ENCODE measurements at regions not wholly inside any gene's neighbourhood (a gene's known extent, or its start where the extent isn't known, plus 50 kb on each side); places are given as distances from the start of the nearest gene placed in this dataset.

GRCh38 chr3:31147550-31147949, 253.1 kb upstream of the GADL1 start:
- Histone ChIP-seq H3K27me3 (ENCODE audit: control insufficient read depth in 5 of 5, insufficient read depth in 4 of 5, low read length in 5 of 5) (no peaks in the 10 kb centered on the region), H3K9me3 (ENCODE audit: control insufficient read depth in 5 of 5, low read length in 5 of 5) (peaks cover 0 to 7% (median 2%) of the 10 kb centered on the region in 5 donors), H3K27ac (ENCODE audit: low read depth, low read length) (no peak overlapping the region), H3K4me3 (ENCODE audit: low read depth in 1 of 5, low read length in 5 of 5) (no peak overlapping the region), H3K9ac (ENCODE audit: low read length in 5 of 5) (no peak overlapping the region), H3K36me3 (ENCODE audit: control insufficient read depth in 5 of 5, insufficient read depth in 5 of 5, low read length in 5 of 5) (no peaks in the 10 kb centered on the region), H3K4me1 (ENCODE audit: control insufficient read depth in 5 of 5, insufficient read depth in 5 of 5, low read length in 5 of 5) (no peaks in the 10 kb centered on the region)

GRCh38 chr3:31157047-31157694, 262.7 kb upstream of the GADL1 start:
- no peaks in the 10 kb centered on the region for H3K27me3 ChIP-seq (ENCODE audit: control insufficient read depth in 5 of 5, insufficient read depth in 4 of 5, low read length in 5 of 5)
- H3K4me1 ChIP-seq (ENCODE audit: control insufficient read depth in 5 of 5, insufficient read depth in 5 of 5, low read length in 5 of 5) = peaks cover 0 to 6% (median 0%) of the 10 kb centered on the region in 5 donors
- H3K36me3 ChIP-seq (ENCODE audit: control insufficient read depth in 5 of 5, insufficient read depth in 5 of 5, low read length in 5 of 5) = no peaks in the 10 kb centered on the region
- no peak overlapping the region for H3K9ac ChIP-seq (ENCODE audit: low read length in 5 of 5)
- peak overlapping the region in 2 of 5 donors; percentile 9 to 43 for H3K4me3 ChIP-seq (ENCODE audit: low read depth in 1 of 5, low read length in 5 of 5)
- no peaks in the 10 kb centered on the region for H3K9me3 ChIP-seq (ENCODE audit: control insufficient read depth in 5 of 5, low read length in 5 of 5)
- H3K27ac ChIP-seq (ENCODE audit: low read depth, low read length) = no peak overlapping the region

- no peaks in the 10 kb centered on the region for H3K27me3 ChIP-seq (ENCODE audit: control insufficient read depth in 5 of 5, insufficient read depth in 4 of 5, low read length in 5 of 5)
- H3K4me3 ChIP-seq (ENCODE audit: low read depth in 1 of 5, low read length in 5 of 5) = no peak overlapping the region
- H3K9ac ChIP-seq (ENCODE audit: low read length in 5 of 5) = no peak overlapping the region
- no peaks in the 10 kb centered on the region for H3K9me3 ChIP-seq (ENCODE audit: control insufficient read depth in 5 of 5, low read length in 5 of 5)
- H3K4me1 ChIP-seq (ENCODE audit: control insufficient read depth in 5 of 5, insufficient read depth in 5 of 5, low read length in 5 of 5) = peaks cover 0 to 6% (median 0%) of the 10 kb centered on the region in 5 donors
- H3K36me3 ChIP-seq (ENCODE audit: control insufficient read depth in 5 of 5, insufficient read depth in 5 of 5, low read length in 5 of 5) = no peaks in the 10 kb centered on the region
- H3K27ac ChIP-seq (ENCODE audit: low read depth, low read length) = no peak overlapping the region
Observed at GRCh38 chr3:31157893-31158620, 263.6 kb upstream of the GADL1 start.

GRCh38 chr3:31159331-31160039, 265.0 kb upstream of the GADL1 start:
- Histone ChIP-seq H3K27me3 (ENCODE audit: control insufficient read depth in 5 of 5, insufficient read depth in 4 of 5, low read length in 5 of 5) (no peaks in the 10 kb centered on the region), H3K4me1 (ENCODE audit: control insufficient read depth in 5 of 5, insufficient read depth in 5 of 5, low read length in 5 of 5) (peaks cover 0 to 6% (median 0%) of the 10 kb centered on the region in 5 donors), H3K27ac (ENCODE audit: low read depth, low read length) (no peak overlapping the region), H3K36me3 (ENCODE audit: control insufficient read depth in 5 of 5, insufficient read depth in 5 of 5, low read length in 5 of 5) (no peaks in the 10 kb centered on the region), H3K9me3 (ENCODE audit: control insufficient read depth in 5 of 5, low read length in 5 of 5) (no peaks in the 10 kb centered on the region), H3K4me3 (ENCODE audit: low read depth in 1 of 5, low read length in 5 of 5) (no peak overlapping the region), H3K9ac (ENCODE audit: low read length in 5 of 5) (no peak overlapping the region)

- Histone ChIP-seq H3K9me3 (ENCODE audit: control insufficient read depth in 5 of 5, low read length in 5 of 5) (no peaks in the 10 kb centered on the region), H3K4me3 (ENCODE audit: low read depth in 1 of 5, low read length in 5 of 5) (no peak overlapping the region), H3K9ac (ENCODE audit: low read length in 5 of 5) (no peak overlapping the region), H3K27me3 (ENCODE audit: control insufficient read depth in 5 of 5, insufficient read depth in 4 of 5, low read length in 5 of 5) (no peaks in the 10 kb centered on the region), H3K36me3 (ENCODE audit: control insufficient read depth in 5 of 5, insufficient read depth in 5 of 5, low read length in 5 of 5) (no peaks in the 10 kb centered on the region), H3K27ac (ENCODE audit: low read depth, low read length) (no peak overlapping the region), H3K4me1 (ENCODE audit: control insufficient read depth in 5 of 5, insufficient read depth in 5 of 5, low read length in 5 of 5) (peaks cover 0 to 6% (median 0%) of the 10 kb centered on the region in 5 donors)
Observed at GRCh38 chr3:31161889-31162288, 267.4 kb upstream of the GADL1 start.

- H3K9ac ChIP-seq (ENCODE audit: low read length in 5 of 5) = no peak overlapping the region
- H3K9me3 ChIP-seq (ENCODE audit: control insufficient read depth in 5 of 5, low read length in 5 of 5) = no peaks in the 10 kb centered on the region
- H3K4me3 ChIP-seq (ENCODE audit: low read depth in 1 of 5, low read length in 5 of 5) = no peak overlapping the region
- H3K36me3 ChIP-seq (ENCODE audit: control insufficient read depth in 5 of 5, insufficient read depth in 5 of 5, low read length in 5 of 5) = no peaks in the 10 kb centered on the region
- H3K4me1 ChIP-seq (ENCODE audit: control insufficient read depth in 5 of 5, insufficient read depth in 5 of 5, low read length in 5 of 5) = peaks cover 0 to 4% (median 0%) of the 10 kb centered on the region in 5 donors
- no peak overlapping the region for H3K27ac ChIP-seq (ENCODE audit: low read depth, low read length)
- no peaks in the 10 kb centered on the region for H3K27me3 ChIP-seq (ENCODE audit: control insufficient read depth in 5 of 5, insufficient read depth in 4 of 5, low read length in 5 of 5)
Observed at GRCh38 chr3:31164381-31164780, 269.9 kb upstream of the GADL1 start.

- H3K9ac ChIP-seq (ENCODE audit: low read length in 5 of 5) = no peak overlapping the region
- H3K4me3 ChIP-seq (ENCODE audit: low read depth in 1 of 5, low read length in 5 of 5) = no peak overlapping the region
- no peaks in the 10 kb centered on the region for H3K27me3 ChIP-seq (ENCODE audit: control insufficient read depth in 5 of 5, insufficient read depth in 4 of 5, low read length in 5 of 5)
- H3K36me3 ChIP-seq (ENCODE audit: control insufficient read depth in 5 of 5, insufficient read depth in 5 of 5, low read length in 5 of 5) = no peaks in the 10 kb centered on the region
- H3K27ac ChIP-seq (ENCODE audit: low read depth, low read length) = no peak overlapping the region
- no peaks in the 10 kb centered on the region for H3K9me3 ChIP-seq (ENCODE audit: control insufficient read depth in 5 of 5, low read length in 5 of 5)
- peaks cover 0 to 2% (median 0%) of the 10 kb centered on the region in 5 donors for H3K4me1 ChIP-seq (ENCODE audit: control insufficient read depth in 5 of 5, insufficient read depth in 5 of 5, low read length in 5 of 5)
Observed at GRCh38 chr3:31165399-31165860, 271.0 kb upstream of the GADL1 start.

GRCh38 chr3:31166249-31166885, 271.9 kb upstream of the GADL1 start:
- H3K9ac ChIP-seq (ENCODE audit: low read length in 5 of 5) = no peak overlapping the region
- H3K4me1 ChIP-seq (ENCODE audit: control insufficient read depth in 5 of 5, insufficient read depth in 5 of 5, low read length in 5 of 5) = peaks cover 0 to 6% (median under 1%) of the 10 kb centered on the region in 5 donors
- H3K9me3 ChIP-seq (ENCODE audit: control insufficient read depth in 5 of 5, low read length in 5 of 5) = no peaks in the 10 kb centered on the region
- H3K27me3 ChIP-seq (ENCODE audit: control insufficient read depth in 5 of 5, insufficient read depth in 4 of 5, low read length in 5 of 5) = no peaks in the 10 kb centered on the region
- no peaks in the 10 kb centered on the region for H3K36me3 ChIP-seq (ENCODE audit: control insufficient read depth in 5 of 5, insufficient read depth in 5 of 5, low read length in 5 of 5)
- no peak overlapping the region for H3K4me3 ChIP-seq (ENCODE audit: low read depth in 1 of 5, low read length in 5 of 5)
- no peak overlapping the region for H3K27ac ChIP-seq (ENCODE audit: low read depth, low read length)

GRCh38 chr3:31167666-31168065, 273.2 kb upstream of the GADL1 start:
- no peak overlapping the region for H3K27ac ChIP-seq (ENCODE audit: low read depth, low read length)
- no peaks in the 10 kb centered on the region for H3K27me3 ChIP-seq (ENCODE audit: control insufficient read depth in 5 of 5, insufficient read depth in 4 of 5, low read length in 5 of 5)
- no peaks in the 10 kb centered on the region for H3K9me3 ChIP-seq (ENCODE audit: control insufficient read depth in 5 of 5, low read length in 5 of 5)
- no peak overlapping the region for H3K4me3 ChIP-seq (ENCODE audit: low read depth in 1 of 5, low read length in 5 of 5)
- no peak overlapping the region for H3K9ac ChIP-seq (ENCODE audit: low read length in 5 of 5)
- H3K36me3 ChIP-seq (ENCODE audit: control insufficient read depth in 5 of 5, insufficient read depth in 5 of 5, low read length in 5 of 5) = no peaks in the 10 kb centered on the region
- peaks cover 0 to 7% (median 3%) of the 10 kb centered on the region in 5 donors for H3K4me1 ChIP-seq (ENCODE audit: control insufficient read depth in 5 of 5, insufficient read depth in 5 of 5, low read length in 5 of 5)

Measured in subcutaneous abdominal adipose tissue (tissue), 5 donors.